ENCODE measurements at regions not wholly inside any gene's neighbourhood (a gene's known extent, or its start where the extent isn't known, plus 50 kb on each side); places are given as distances from the start of the nearest gene placed in this dataset.

GRCh38 chr18:6628187-6628586 is 101.3 kb upstream of the ARHGAP28 start:
- no peak for TF ChIP-seq CTCF (IDR thresholded peaks at IDR 0.05)
- TF ChIP-seq POLR2A (IDR thresholded peaks at IDR 0.05), result no peak
